ENCODE measurements at regions not wholly inside any gene's neighbourhood (a gene's known extent, or its start where the extent isn't known, plus 50 kb on each side); places are given as distances from the start of the nearest gene placed in this dataset.
A peak's percentile ranks its signal among the peaks of the same experiment; 100 is the strongest.
"Not testable (repeated sequence)": the region's sequence is repeated elsewhere in the genome, so short reads cannot be mapped to it uniquely, and the experiment has no call there.

- peak in 1 of 6 experiments; percentile 2 for TF ChIP-seq CTCF (IDR thresholded peaks at IDR 0.05)
- not testable (repeated sequence) for TF ChIP-seq POLR2A (IDR thresholded peaks at IDR 0.05)
Measured at GRCh38 chr4:9577869-9578268, 133.7 kb downstream of the DEFB131A start.
